ENCODE measurements at regions not wholly inside any gene's neighbourhood (a gene's known extent, or its start where the extent isn't known, plus 50 kb on each side); places are given as distances from the start of the nearest gene placed in this dataset.

DNA sequence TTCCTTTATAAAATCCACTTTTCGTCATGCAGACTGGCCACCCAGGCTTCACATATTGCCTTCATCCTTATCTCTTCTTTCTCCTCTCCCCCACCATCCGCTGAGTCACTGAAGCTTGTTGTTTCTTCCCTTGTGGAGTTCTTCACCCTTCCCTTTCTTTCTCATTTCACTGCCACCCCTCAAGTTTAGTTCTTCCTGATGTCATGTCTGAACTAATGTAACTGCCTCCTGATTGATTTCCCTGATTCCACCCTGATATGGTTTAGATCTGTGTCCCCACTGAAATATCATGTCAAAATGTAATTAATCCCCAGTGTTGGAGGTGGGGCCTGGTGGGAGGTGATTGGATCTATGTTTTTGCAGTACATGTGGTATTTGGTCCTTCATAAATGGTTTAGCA lies 151.4 kb downstream of the CPEB2 start:
- Histone ChIP-seq H4K20me1 (ENCODE audit: insufficient read depth, low read length) (no peaks in the 10 kb centered on the region), H3K4me2 (ENCODE audit: insufficient read depth, low read length) (no peak overlapping the region), H3K36me3 (ENCODE audit: insufficient read depth, low read length) (no peaks in the 10 kb centered on the region), H3K27me3 (ENCODE audit: insufficient read depth, low read length) (no peaks in the 10 kb centered on the region), H2AFZ (ENCODE audit: low read length) (peak overlapping the region; percentile 74), H3K27ac (ENCODE audit: low read depth, low read length) (no peak overlapping the region), H3K9me3 (ENCODE audit: low read depth, low read length) (no peaks in the 10 kb centered on the region), H3K4me1 (ENCODE audit: insufficient read depth, low read length) (peaks cover 24% of the 10 kb centered on the region), H3K4me3 (ENCODE audit: insufficient read depth, low read length) (no peak overlapping the region), H3K79me2 (ENCODE audit: insufficient read depth, low read length) (no peaks in the 10 kb centered on the region)
- no peak for DNase-seq (ENCODE audit: insufficient read length, low spot score, missing footprints)
- no peak for TF ChIP-seq CTCF (IDR thresholded peaks at IDR 0.05; ENCODE audit: extremely low read depth, low read depth, low read length)

- Histone ChIP-seq H4K20me1 (ENCODE audit: insufficient read depth, low read length) (no peaks in the 10 kb centered on the region), H3K4me2 (ENCODE audit: insufficient read depth, low read length) (no peak overlapping the region), H3K4me1 (ENCODE audit: insufficient read depth, low read length) (peaks cover 24% of the 10 kb centered on the region), H3K27ac (ENCODE audit: low read depth, low read length) (no peak overlapping the region), H3K4me3 (ENCODE audit: insufficient read depth, low read length) (no peak overlapping the region), H3K36me3 (ENCODE audit: insufficient read depth, low read length) (no peaks in the 10 kb centered on the region), H3K27me3 (ENCODE audit: insufficient read depth, low read length) (no peaks in the 10 kb centered on the region), H3K79me2 (ENCODE audit: insufficient read depth, low read length) (no peaks in the 10 kb centered on the region), H2AFZ (ENCODE audit: low read length) (no peak overlapping the region), H3K9me3 (ENCODE audit: low read depth, low read length) (no peaks in the 10 kb centered on the region)
- no peak for DNase-seq (ENCODE audit: insufficient read length, low spot score, missing footprints)
- no peak for TF ChIP-seq CTCF (IDR thresholded peaks at IDR 0.05; ENCODE audit: extremely low read depth, low read depth, low read length)
These were observed 156.3 kb downstream of the CPEB2 start for GRCh38 chr4:15158406-15159091.

DNA sequence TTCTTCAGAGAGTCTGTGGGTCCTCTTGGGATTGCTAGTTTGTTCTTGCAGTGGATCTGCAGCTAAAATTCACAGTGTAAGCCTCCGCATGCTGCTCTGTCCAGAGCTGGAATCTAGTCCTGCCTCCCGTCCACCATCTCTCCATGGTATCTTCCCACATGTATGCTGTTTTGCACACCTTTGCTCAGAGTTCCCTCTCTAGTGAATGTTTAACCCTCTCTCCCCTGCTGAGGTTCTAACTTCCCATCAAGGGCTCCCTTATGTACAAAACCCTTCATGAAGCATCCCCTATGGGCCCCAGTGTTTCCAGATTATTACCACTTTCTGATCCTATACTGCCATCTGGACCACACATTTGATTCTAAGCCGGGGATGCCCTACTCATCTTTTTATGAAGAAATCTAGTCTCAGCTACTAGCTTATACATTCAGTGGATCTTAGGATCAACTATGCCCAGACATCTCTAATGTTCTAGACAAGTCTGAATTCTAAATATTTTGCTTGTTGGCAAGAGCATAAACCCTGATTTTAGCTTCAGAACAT lies 157.3 kb downstream of the CPEB2 start:
- no peaks in the 10 kb centered on the region for H3K36me3 ChIP-seq (ENCODE audit: insufficient read depth, low read length)
- no peaks in the 10 kb centered on the region for H3K27me3 ChIP-seq (ENCODE audit: insufficient read depth, low read length)
- no peak overlapping the region for H3K4me3 ChIP-seq (ENCODE audit: insufficient read depth, low read length)
- no peak for DNase-seq (ENCODE audit: insufficient read length, low spot score, missing footprints)
- no peaks in the 10 kb centered on the region for H4K20me1 ChIP-seq (ENCODE audit: insufficient read depth, low read length)
- no peak for TF ChIP-seq CTCF (IDR thresholded peaks at IDR 0.05; ENCODE audit: extremely low read depth, low read depth, low read length)
- H2AFZ ChIP-seq (ENCODE audit: low read length): no peak overlapping the region
- no peak overlapping the region for H3K27ac ChIP-seq (ENCODE audit: low read depth, low read length)
- H3K4me1 ChIP-seq (ENCODE audit: insufficient read depth, low read length): peaks cover 20% of the 10 kb centered on the region
- no peaks in the 10 kb centered on the region for H3K79me2 ChIP-seq (ENCODE audit: insufficient read depth, low read length)
- no peaks in the 10 kb centered on the region for H3K9me3 ChIP-seq (ENCODE audit: low read depth, low read length)
- no peak overlapping the region for H3K4me2 ChIP-seq (ENCODE audit: insufficient read depth, low read length)

- no peak for TF ChIP-seq CTCF (IDR thresholded peaks at IDR 0.05; ENCODE audit: extremely low read depth, low read depth, low read length)
- H3K9me3 ChIP-seq (ENCODE audit: low read depth, low read length): no peaks in the 10 kb centered on the region
- H3K4me1 ChIP-seq (ENCODE audit: insufficient read depth, low read length): peaks cover 24% of the 10 kb centered on the region
- no peak overlapping the region for H3K4me3 ChIP-seq (ENCODE audit: insufficient read depth, low read length)
- H3K27ac ChIP-seq (ENCODE audit: low read depth, low read length): peak overlapping the region; percentile 30
- no peaks in the 10 kb centered on the region for H3K36me3 ChIP-seq (ENCODE audit: insufficient read depth, low read length)
- no peaks in the 10 kb centered on the region for H4K20me1 ChIP-seq (ENCODE audit: insufficient read depth, low read length)
- H3K27me3 ChIP-seq (ENCODE audit: insufficient read depth, low read length): no peaks in the 10 kb centered on the region
- DNase-seq (ENCODE audit: insufficient read length, low spot score, missing footprints): peak; percentile 52
- peak overlapping the region; percentile 39 for H3K4me2 ChIP-seq (ENCODE audit: insufficient read depth, low read length)
- no peaks in the 10 kb centered on the region for H3K79me2 ChIP-seq (ENCODE audit: insufficient read depth, low read length)
- peak overlapping the region; percentile 51 for H2AFZ ChIP-seq (ENCODE audit: low read length)
These were observed 159.2 kb downstream of the CPEB2 start for GRCh38 chr4:15161439-15161838.
